ENCODE measurements at regions not wholly inside any gene's neighbourhood (a gene's known extent, or its start where the extent isn't known, plus 50 kb on each side); places are given as distances from the start of the nearest gene placed in this dataset.

DNA sequence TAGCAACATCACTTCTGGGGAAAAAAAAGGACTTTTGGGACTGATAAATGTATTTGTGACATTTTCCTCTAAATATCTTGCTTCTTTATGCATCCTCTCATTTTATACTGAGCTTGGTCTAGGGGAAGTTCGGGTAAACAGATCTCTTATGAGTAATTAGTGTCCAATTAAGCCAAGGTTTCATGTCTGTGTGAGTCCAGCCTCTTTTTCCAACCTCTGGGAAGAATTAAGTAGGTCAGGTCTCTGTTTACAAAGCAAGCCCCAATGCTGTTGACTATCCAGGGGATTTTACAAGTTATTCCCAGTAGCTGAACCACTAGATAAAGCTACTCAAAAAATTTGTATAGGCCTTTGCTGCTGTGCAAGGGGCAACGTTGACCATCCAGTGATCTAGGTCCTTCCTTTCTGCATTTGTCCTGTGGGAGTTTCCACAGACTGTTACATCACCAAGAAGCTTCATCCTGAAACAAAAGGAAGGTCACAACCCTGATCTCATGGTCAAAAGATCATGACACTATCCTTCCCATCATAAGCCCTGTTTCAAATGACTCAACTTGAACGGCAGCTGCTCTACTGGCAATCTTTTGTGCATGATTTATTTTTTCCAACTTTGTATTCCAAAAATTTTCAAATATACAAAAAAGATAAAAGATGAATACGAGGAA lies 74.3 kb downstream of the ETS2 start:
- TF ChIP-seq, protein P1, sequence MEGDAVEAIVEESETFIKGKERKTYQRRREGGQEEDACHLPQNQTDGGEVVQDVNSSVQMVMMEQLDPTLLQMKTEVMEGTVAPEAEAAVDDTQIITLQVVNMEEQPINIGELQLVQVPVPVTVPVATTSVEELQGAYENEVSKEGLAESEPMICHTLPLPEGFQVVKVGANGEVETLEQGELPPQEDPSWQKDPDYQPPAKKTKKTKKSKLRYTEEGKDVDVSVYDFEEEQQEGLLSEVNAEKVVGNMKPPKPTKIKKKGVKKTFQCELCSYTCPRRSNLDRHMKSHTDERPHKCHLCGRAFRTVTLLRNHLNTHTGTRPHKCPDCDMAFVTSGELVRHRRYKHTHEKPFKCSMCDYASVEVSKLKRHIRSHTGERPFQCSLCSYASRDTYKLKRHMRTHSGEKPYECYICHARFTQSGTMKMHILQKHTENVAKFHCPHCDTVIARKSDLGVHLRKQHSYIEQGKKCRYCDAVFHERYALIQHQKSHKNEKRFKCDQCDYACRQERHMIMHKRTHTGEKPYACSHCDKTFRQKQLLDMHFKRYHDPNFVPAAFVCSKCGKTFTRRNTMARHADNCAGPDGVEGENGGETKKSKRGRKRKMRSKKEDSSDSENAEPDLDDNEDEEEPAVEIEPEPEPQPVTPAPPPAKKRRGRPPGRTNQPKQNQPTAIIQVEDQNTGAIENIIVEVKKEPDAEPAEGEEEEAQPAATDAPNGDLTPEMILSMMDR (IDR thresholded peaks at IDR 0.05; ENCODE audit: low read length): no peak
- TF ChIP-seq EZH2 (optimal IDR thresholded peaks at IDR 0.05; ENCODE audit: low read depth, low read length) (no peak), EZH2phosphoT487 (IDR thresholded peaks at IDR 0.05; ENCODE audit: low read length) (no peak)

All from MM.1S (cell line).